WTC11 (cell line): ENCODE measurements at regions not wholly inside any gene's neighbourhood (a gene's known extent, or its start where the extent isn't known, plus 50 kb on each side); places are given as distances from the start of the nearest gene placed in this dataset.

Experiments
- ATAC-seq: fragments of 200-7000 bp; cut with Tn5 transposase; 2 replicates; pipeline ENCODE4 v1.10.0; 2021; ENCODE audit warnings: mild to moderate bottlenecking, moderate library complexity
- CTCF ChIA-PET: fragments of 300-600 bp; sonication (Branson Sonifier 250); formaldehyde crosslinking; loops from one replicate; lab custom pipeline; 2021; ENCODE audit warnings: antibody characterized with exemption; lab: Charles Lee
- POLR2A ChIA-PET: fragments of 350-600 bp; sonication (Branson Sonifier 250); formaldehyde crosslinking; loops from one replicate; lab custom pipeline; 2021; ENCODE audit warnings: antibody characterized with exemption; lab: Charles Lee
- DNase-seq: peaks from one replicate; pipeline ENCODE4 v3.0.0; 2021; ENCODE audit warnings: low spot score
- H3K27ac Mint-ChIP-seq: 2 replicates; pipeline ENCODE4 v1.8.0; 2021; ENCODE audit warnings: mixed read lengths
- H3K27me3 Mint-ChIP-seq: 2 replicates; pipeline ENCODE4 v1.8.0; 2021; ENCODE audit warnings: low read depth, mild to moderate bottlenecking, moderate library complexity, mixed read lengths
- H3K36me3 Mint-ChIP-seq: 2 replicates; pipeline ENCODE4 v1.8.0; 2021; ENCODE audit warnings: mixed read lengths
- H3K4me1 Mint-ChIP-seq: 2 replicates; pipeline ENCODE4 v1.8.0; 2022; ENCODE audit warnings: mixed read lengths
- H3K4me3 Mint-ChIP-seq: 2 replicates; pipeline ENCODE4 v1.8.0; 2021; ENCODE audit warnings: mild to moderate bottlenecking, moderate library complexity, mixed read lengths
- H3K9me3 Mint-ChIP-seq: 2 replicates; pipeline ENCODE4 v1.8.0; 2021; ENCODE audit warnings: mixed read lengths
- ARID4B ChIP-seq: sonication (generic); formaldehyde crosslinking; IDR thresholded peaks from 2 replicates; pipeline ENCODE4 v1.8.0; 2023; ENCODE audit warnings: missing genetic modification reagents, mild to moderate bottlenecking, borderline replicate concordance
- CTCF ChIP-seq: fragments of 200-600 bp; IDR thresholded peaks from 2 replicates; pipeline ENCODE4 v1.8.0; 2022; ENCODE audit warnings: antibody characterized with exemption
- FOXP4 ChIP-seq: sonication (generic); formaldehyde crosslinking; IDR thresholded peaks from 2 replicates; pipeline ENCODE4 v1.8.0; 2022; ENCODE audit warnings: mild to moderate bottlenecking, missing genetic modification reagents
- HMGA2 ChIP-seq: fragments of 250-450 bp; sonication (Bioruptor Pico); IDR thresholded peaks from 2 replicates; pipeline ENCODE4 v1.4.0; 2021; ENCODE audit warnings: mild to moderate bottlenecking, moderate library complexity
- HMGXB4 ChIP-seq: sonication (generic); formaldehyde crosslinking; IDR thresholded peaks from 2 replicates; pipeline ENCODE4 v1.8.1; 2023; ENCODE audit warnings: mild to moderate bottlenecking, moderate library complexity, missing genetic modification reagents
- MXD4 ChIP-seq: fragments of 250-450 bp; sonication (Bioruptor Pico); IDR thresholded peaks from 2 replicates; pipeline ENCODE4 v1.8.0; 2021; ENCODE audit warnings: mild to moderate bottlenecking, moderate library complexity, borderline replicate concordance
- PREB ChIP-seq: sonication (generic); formaldehyde crosslinking; IDR thresholded peaks from 2 replicates; pipeline ENCODE4 v1.8.1; 2022; ENCODE audit warnings: mild to moderate bottlenecking, missing genetic modification reagents, moderate library complexity, borderline replicate concordance
- RELA ChIP-seq: sonication (generic); formaldehyde crosslinking; IDR thresholded peaks from 2 replicates; pipeline ENCODE4 v1.8.1; 2022; ENCODE audit warnings: missing genetic modification reagents, mild to moderate bottlenecking, borderline replicate concordance
- RORB ChIP-seq: fragments of 250-450 bp; sonication (Bioruptor Pico); IDR thresholded peaks from 2 replicates; pipeline ENCODE4 v1.9.0; 2021; ENCODE audit warnings: mild to moderate bottlenecking
- STAT6 ChIP-seq: sonication (generic); formaldehyde crosslinking; conservative IDR thresholded peaks from 2 replicates; pipeline ENCODE4 v1.8.1; 2023; ENCODE audit warnings: mild to moderate bottlenecking, low read depth, missing genetic modification reagents, moderate library complexity
- TP53 ChIP-seq: sonication (generic); formaldehyde crosslinking; IDR thresholded peaks from 2 replicates; pipeline ENCODE4 v1.8.1; 2023; ENCODE audit warnings: mild to moderate bottlenecking, missing genetic modification reagents
- USF1 ChIP-seq: sonication (generic); formaldehyde crosslinking; IDR thresholded peaks from 2 replicates; pipeline ENCODE4 v1.8.0; 2022; ENCODE audit warnings: mild to moderate bottlenecking, missing genetic modification reagents
- USF2 ChIP-seq: sonication (generic); formaldehyde crosslinking; IDR thresholded peaks from 2 replicates; pipeline ENCODE4 v1.8.1; 2023; ENCODE audit warnings: mild to moderate bottlenecking, missing genetic modification reagents, moderate library complexity
- ZNF232 ChIP-seq: sonication (generic); formaldehyde crosslinking; IDR thresholded peaks from 2 replicates; pipeline ENCODE4 v1.8.0; 2022; ENCODE audit warnings: mild to moderate bottlenecking, missing genetic modification reagents

- CTCF ChIA-PET: no interaction called here
- POLR2A ChIA-PET: no interaction called here
- Mint-ChIP-seq H3K9me3 (no peaks in the 10 kb centered on the region), H3K27ac (no peak overlapping the region), H3K27me3 (no peaks in the 10 kb centered on the region), H3K4me1 (peaks cover 12% of the 10 kb centered on the region), H3K4me3 (no peak overlapping the region), H3K36me3 (no peaks in the 10 kb centered on the region)
- ATAC-seq (no peak), DNase-seq (no peak)
- TF ChIP-seq HMGA2 (CRISPR knock-in tag): no peak
- no peak for TF ChIP-seq TP53
- no peak for TF ChIP-seq PREB (CRISPR knock-in tag)
- no peak for TF ChIP-seq RELA
- no peak for TF ChIP-seq ARID4B (CRISPR knock-in tag)
- no peak for TF ChIP-seq CTCF
- no peak for TF ChIP-seq STAT6 (CRISPR knock-in tag)
- TF ChIP-seq USF1 (CRISPR knock-in tag): no peak
- TF ChIP-seq RORB (CRISPR knock-in tag): no peak
Observed at GRCh38 chr6:11943060-11943459, 69.1 kb upstream of the HIVEP1 start.

GRCh38 chr6:11942185-11942864, 69.8 kb upstream of the HIVEP1 start:
- Mint-ChIP-seq H3K9me3 (no peaks in the 10 kb centered on the region), H3K4me3 (no peak overlapping the region), H3K4me1 (peaks cover 19% of the 10 kb centered on the region), H3K27ac (no peak overlapping the region), H3K36me3 (no peaks in the 10 kb centered on the region), H3K27me3 (no peaks in the 10 kb centered on the region)
- POLR2A ChIA-PET: interaction anchor here (0.7 kb wide), 1 partner anchor 292 kb away, joined by 11 read pairs; no protein-coding TSS in a partner anchor
- CTCF ChIA-PET: interaction anchor here (0.6 kb wide), 1 partner anchor 179 kb away, joined by 3 read pairs; no protein-coding TSS in a partner anchor
- no peak for TF ChIP-seq MXD4
- TF ChIP-seq ZNF232 (CRISPR knock-in tag): no peak
- TF ChIP-seq FOXP4: no peak
- TF ChIP-seq HMGXB4 (CRISPR knock-in tag): no peak
- TF ChIP-seq USF2 (CRISPR knock-in tag): no peak
- no peak for TF ChIP-seq HMGA2 (CRISPR knock-in tag)
- ATAC-seq (no peak), DNase-seq (no peak)
